ENCODE measurements at regions not wholly inside any gene's neighbourhood (a gene's known extent, or its start where the extent isn't known, plus 50 kb on each side); places are given as distances from the start of the nearest gene placed in this dataset.

DNA sequence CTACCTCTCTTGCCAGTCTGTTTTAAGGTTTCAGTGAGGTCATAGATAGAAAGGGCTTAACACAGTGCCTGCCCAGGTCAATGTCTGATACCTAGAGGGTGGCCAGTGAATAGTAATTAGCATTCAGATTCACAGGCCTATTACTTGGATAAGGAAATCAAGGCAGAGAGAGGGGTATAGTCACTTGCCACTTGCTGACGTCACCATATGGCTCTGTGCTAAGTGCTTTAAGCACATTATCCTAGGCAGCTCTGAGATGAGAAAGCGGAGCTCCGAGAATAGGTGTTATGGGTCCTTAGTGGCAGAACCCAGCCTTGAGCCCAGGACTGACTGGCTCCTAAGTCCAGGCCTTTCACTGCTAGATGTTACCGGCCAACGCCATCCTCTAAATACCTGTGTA, 51.5 kb upstream of the DAB1 start (continued):
- TF ChIP-seq, protein P1, sequence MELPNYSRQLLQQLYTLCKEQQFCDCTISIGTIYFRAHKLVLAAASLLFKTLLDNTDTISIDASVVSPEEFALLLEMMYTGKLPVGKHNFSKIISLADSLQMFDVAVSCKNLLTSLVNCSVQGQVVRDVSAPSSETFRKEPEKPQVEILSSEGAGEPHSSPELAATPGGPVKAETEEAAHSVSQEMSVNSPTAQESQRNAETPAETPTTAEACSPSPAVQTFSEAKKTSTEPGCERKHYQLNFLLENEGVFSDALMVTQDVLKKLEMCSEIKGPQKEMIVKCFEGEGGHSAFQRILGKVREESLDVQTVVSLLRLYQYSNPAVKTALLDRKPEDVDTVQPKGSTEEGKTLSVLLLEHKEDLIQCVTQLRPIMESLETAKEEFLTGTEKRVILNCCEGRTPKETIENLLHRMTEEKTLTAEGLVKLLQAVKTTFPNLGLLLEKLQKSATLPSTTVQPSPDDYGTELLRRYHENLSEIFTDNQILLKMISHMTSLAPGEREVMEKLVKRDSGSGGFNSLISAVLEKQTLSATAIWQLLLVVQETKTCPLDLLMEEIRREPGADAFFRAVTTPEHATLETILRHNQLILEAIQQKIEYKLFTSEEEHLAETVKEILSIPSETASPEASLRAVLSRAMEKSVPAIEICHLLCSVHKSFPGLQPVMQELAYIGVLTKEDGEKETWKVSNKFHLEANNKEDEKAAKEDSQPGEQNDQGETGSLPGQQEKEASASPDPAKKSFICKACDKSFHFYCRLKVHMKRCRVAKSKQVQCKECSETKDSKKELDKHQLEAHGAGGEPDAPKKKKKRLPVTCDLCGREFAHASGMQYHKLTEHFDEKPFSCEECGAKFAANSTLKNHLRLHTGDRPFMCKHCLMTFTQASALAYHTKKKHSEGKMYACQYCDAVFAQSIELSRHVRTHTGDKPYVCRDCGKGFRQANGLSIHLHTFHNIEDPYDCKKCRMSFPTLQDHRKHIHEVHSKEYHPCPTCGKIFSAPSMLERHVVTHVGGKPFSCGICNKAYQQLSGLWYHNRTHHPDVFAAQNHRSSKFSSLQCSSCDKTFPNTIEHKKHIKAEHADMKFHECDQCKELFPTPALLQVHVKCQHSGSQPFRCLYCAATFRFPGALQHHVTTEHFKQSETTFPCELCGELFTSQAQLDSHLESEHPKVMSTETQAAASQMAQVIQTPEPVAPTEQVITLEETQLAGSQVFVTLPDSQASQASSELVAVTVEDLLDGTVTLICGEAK (IDR thresholded peaks at IDR 0.05) = no peak
- TF ChIP-seq, protein P1 (CRISPR knock-in tag; IDR thresholded peaks at IDR 0.05) = no peak

Measured in K562 (cell line).